CD14-positive monocyte (primary cell): ENCODE measurements at regions not wholly inside any gene's neighbourhood (a gene's known extent, or its start where the extent isn't known, plus 50 kb on each side); places are given as distances from the start of the nearest gene placed in this dataset.

Experiments used
- DNase-seq, 3 donors: peaks; one replicate each; pipeline ENCODE4 v3.0.0-alpha.2; 2011 to 2022
- H2AFZ ChIP-seq: 2 replicates; pipeline ENCODE4 v1.6.0; 2012; ENCODE audit warnings: mild to moderate bottlenecking, low read depth, low read length, inconsistent platforms; ENCODE audit not compliant: insufficient read depth, poor library complexity, severe bottlenecking
- H3K27ac ChIP-seq, 2 donors: 1 replicate in 1 of 2; 2 replicates in 1 of 2; pipeline ENCODE4 v1.5.1; 2012 to 2013; ENCODE audit warnings: low read length in 2 of 2, control low read depth in 1 of 2, inconsistent platforms in 1 of 2, low read depth in 1 of 2, mild to moderate bottlenecking in 1 of 2
- H3K27me3 ChIP-seq, 2 donors: one replicate each; pipeline versions ENCODE4 v1.6.0 to v1.6.1; 2011 to 2013; ENCODE audit warnings: low read length in 2 of 2; ENCODE audit not compliant: control insufficient read depth in 2 of 2, insufficient read depth in 2 of 2
- H3K36me3 ChIP-seq, 2 donors: replicated peaks in 1 of 2; 1 replicate in 1 of 2; 2 replicates in 1 of 2; pipeline versions ENCODE4 v1.5.1 to v1.6.1; 2012 to 2013; ENCODE audit warnings: low read length in 2 of 2, control low read depth in 1 of 2, inconsistent platforms in 1 of 2, mild to moderate bottlenecking in 1 of 2; ENCODE audit not compliant: insufficient read depth in 2 of 2, control insufficient read depth in 1 of 2
- H3K4me1 ChIP-seq, 2 donors: 1 replicate in 1 of 2; 2 replicates in 1 of 2; pipeline versions ENCODE4 v1.5.1 to v1.6.1; 2012 to 2013; ENCODE audit warnings: low read length in 2 of 2, control low read depth in 1 of 2, inconsistent platforms in 1 of 2, mild to moderate bottlenecking in 1 of 2, moderate library complexity in 1 of 2; ENCODE audit not compliant: insufficient read depth in 2 of 2, control insufficient read depth in 1 of 2
- H3K4me2 ChIP-seq: replicated peaks from 2 replicates; pipeline ENCODE3; 2012; ENCODE audit warnings: low read length, moderate library complexity, mild to moderate bottlenecking; ENCODE audit not compliant: poor library complexity, severe bottlenecking; ENCODE audit errors: extremely low read depth
- H3K4me3 ChIP-seq, 3 experiments: fragments of 200-600 bp in 1 of 3; sonication (generic) in 1 of 3; replicated peaks in 1 of 3; 1 replicate in 2 of 3; 2 replicates in 1 of 3; pipeline ENCODE4 v1.5.1; 2011 to 2013; ENCODE audit warnings: low read length in 3 of 3, mild to moderate bottlenecking in 3 of 3, control low read depth in 2 of 3, low read depth in 2 of 3, inconsistent platforms in 1 of 3, moderate library complexity in 1 of 3
- H3K79me2 ChIP-seq: 2 replicates; pipeline ENCODE4 v1.6.0; 2012; ENCODE audit warnings: mild to moderate bottlenecking, control low read depth, inconsistent platforms, low read length, moderate library complexity; ENCODE audit not compliant: insufficient read depth
- H3K9ac ChIP-seq: 2 replicates; pipeline ENCODE4 v1.6.0; 2017; ENCODE audit warnings: low read length, mild to moderate bottlenecking; ENCODE audit not compliant: insufficient read depth, poor library complexity, severe bottlenecking
- H3K9me3 ChIP-seq, 2 donors: replicated peaks in 1 of 2; 1 replicate in 1 of 2; 2 replicates in 1 of 2; pipeline versions ENCODE4 v1.5.1 to v1.6.1; 2012 to 2013; ENCODE audit warnings: low read length in 2 of 2, control low read depth in 1 of 2; ENCODE audit not compliant: control insufficient read depth in 1 of 2, insufficient read depth in 1 of 2
- H4K20me1 ChIP-seq: 2 replicates; pipeline ENCODE4 v1.6.0; 2012; ENCODE audit warnings: mild to moderate bottlenecking, low read length, control low read depth, moderate library complexity; ENCODE audit not compliant: insufficient read depth
- H3K27ac Mint-ChIP-seq, 7 donors: one replicate each; pipeline ENCODE4 v1.8.0; 2020; ENCODE audit warnings: mild to moderate bottlenecking in 7 of 7, mixed read lengths in 7 of 7, moderate library complexity in 6 of 7, inconsistent platforms in 2 of 7
- H3K27me3 Mint-ChIP-seq, 3 donors: one replicate each; pipeline ENCODE4 v1.8.0; 2021 to 2022; ENCODE audit warnings: low read depth in 3 of 3, mild to moderate bottlenecking in 3 of 3, mixed read lengths in 3 of 3, moderate library complexity in 3 of 3, inconsistent platforms in 1 of 3
- H3K36me3 Mint-ChIP-seq, 2 donors: one replicate each; pipeline ENCODE4 v1.8.0; 2020; ENCODE audit warnings: mixed read lengths in 2 of 2, inconsistent platforms in 1 of 2, mild to moderate bottlenecking in 1 of 2
- H3K4me1 Mint-ChIP-seq: one replicate; pipeline ENCODE4 v1.8.0; 2020; ENCODE audit warnings: mild to moderate bottlenecking, mixed read lengths
- H3K4me3 Mint-ChIP-seq, 2 donors: one replicate each; pipeline ENCODE4 v1.8.0; 2020; ENCODE audit warnings: mild to moderate bottlenecking in 2 of 2, mixed read lengths in 2 of 2, moderate library complexity in 1 of 2
- H3K9me3 Mint-ChIP-seq, 7 donors: one replicate each; pipeline ENCODE4 v1.8.0; 2020 to 2022; ENCODE audit warnings: mixed read lengths in 7 of 7, mild to moderate bottlenecking in 6 of 7, moderate library complexity in 6 of 7, inconsistent platforms in 2 of 7
- WGBS: methylation state at CpG from one replicate; pipeline ENCODE4 v1.1.5; 2013; ENCODE audit warnings: missing lambda C conversion rate; ENCODE audit not compliant: insufficient coverage; 5-methylcytosine and 5-hydroxymethylcytosine counted together
- intact Hi-C, 2 donors: fragments of 100-400 bp; cut with micrococcal nuclease; formaldehyde crosslinking; loops; one replicate each; pipeline versions ENCODE4 v1.15.0 to v1.15.1; 2023
- TF ChIP-seq, protein P1 (sequence below): fragments of 200-600 bp; IDR thresholded peaks from one replicate; pipeline ENCODE4 v1.8.0; 2022; ENCODE audit warnings: antibody characterized with exemption, mild to moderate bottlenecking

DNA sequence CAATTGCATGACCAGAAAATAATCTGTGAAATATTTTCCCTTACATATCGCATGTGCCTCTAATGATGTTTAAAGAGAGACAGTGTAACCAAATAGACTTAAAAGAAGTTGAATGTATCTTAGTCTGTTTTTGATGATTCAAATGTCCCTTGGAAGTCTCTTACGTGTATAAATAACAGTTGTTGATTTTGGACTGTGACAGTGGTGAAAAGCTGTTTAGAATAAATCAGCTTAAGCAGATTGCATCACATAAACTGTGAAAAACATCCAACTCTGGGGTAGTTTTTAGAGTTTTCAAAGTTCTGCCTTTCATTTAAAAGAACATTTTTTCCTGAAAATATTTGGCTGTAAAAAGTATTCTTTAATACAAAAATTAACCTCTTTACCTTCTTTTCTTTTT lies 301.1 kb downstream of the PRR16 start:
- no peak overlapping the region for H3K4me2 ChIP-seq
- DNase-seq = no peak
- H3K27me3 ChIP-seq = no peaks in the 10 kb centered on the region
- no peak overlapping the region for H3K27ac ChIP-seq
- H4K20me1 ChIP-seq = no peaks in the 10 kb centered on the region
- Mint-ChIP-seq H3K27ac (no peak overlapping the region), H3K27me3 (no peaks in the 10 kb centered on the region), H3K36me3 (no peaks in the 10 kb centered on the region), H3K4me3 (no peak overlapping the region), H3K9me3 (peaks cover 0 to 5% (median 3%) of the 10 kb centered on the region in 7 donors), H3K4me1 (peaks cover 21% of the 10 kb centered on the region)
- TF ChIP-seq, protein P1, sequence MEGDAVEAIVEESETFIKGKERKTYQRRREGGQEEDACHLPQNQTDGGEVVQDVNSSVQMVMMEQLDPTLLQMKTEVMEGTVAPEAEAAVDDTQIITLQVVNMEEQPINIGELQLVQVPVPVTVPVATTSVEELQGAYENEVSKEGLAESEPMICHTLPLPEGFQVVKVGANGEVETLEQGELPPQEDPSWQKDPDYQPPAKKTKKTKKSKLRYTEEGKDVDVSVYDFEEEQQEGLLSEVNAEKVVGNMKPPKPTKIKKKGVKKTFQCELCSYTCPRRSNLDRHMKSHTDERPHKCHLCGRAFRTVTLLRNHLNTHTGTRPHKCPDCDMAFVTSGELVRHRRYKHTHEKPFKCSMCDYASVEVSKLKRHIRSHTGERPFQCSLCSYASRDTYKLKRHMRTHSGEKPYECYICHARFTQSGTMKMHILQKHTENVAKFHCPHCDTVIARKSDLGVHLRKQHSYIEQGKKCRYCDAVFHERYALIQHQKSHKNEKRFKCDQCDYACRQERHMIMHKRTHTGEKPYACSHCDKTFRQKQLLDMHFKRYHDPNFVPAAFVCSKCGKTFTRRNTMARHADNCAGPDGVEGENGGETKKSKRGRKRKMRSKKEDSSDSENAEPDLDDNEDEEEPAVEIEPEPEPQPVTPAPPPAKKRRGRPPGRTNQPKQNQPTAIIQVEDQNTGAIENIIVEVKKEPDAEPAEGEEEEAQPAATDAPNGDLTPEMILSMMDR = no peak
- H3K9me3 ChIP-seq = no peaks in the 10 kb centered on the region
- no peak overlapping the region for H2AFZ ChIP-seq
- no peaks in the 10 kb centered on the region for H3K36me3 ChIP-seq
- H3K79me2 ChIP-seq = no peaks in the 10 kb centered on the region
- H3K9ac ChIP-seq = no peak overlapping the region
- 80% methylated on average over 1 of the region's 2 CpGs for WGBS
- H3K4me1 ChIP-seq = peaks cover 5 to 11% of the 10 kb centered on the region in 2 donors
- no peak overlapping the region for H3K4me3 ChIP-seq
- intact Hi-C loops = no loop called here

DNA sequence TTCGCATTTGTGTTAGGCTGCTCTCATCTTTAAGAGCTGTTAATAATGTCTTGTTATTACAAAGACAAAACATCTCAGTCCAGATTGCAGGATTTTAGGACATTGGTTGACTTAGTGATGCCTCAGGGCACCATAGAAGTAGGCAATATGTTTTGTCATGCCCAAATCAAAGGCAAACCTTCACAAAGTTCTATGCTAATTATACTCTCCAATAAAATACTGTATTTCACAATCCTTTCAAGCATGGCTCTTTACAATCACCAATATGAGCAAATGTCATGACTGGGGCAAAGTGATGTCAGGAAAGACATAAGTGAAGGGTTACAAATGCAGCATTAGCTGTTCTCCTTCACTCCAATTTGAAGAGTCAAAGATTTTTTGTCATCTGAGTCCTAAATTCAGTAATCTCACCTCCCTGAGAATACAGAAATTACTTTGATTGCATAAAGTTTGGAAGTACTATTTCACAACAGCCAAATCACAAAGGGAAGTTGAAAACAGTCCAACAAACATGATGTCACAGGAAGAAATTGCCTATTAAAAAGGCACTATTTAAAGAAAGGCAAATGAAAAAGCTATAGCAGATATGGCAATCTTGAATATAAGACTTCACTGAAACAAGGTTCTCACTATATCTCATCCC lies 303.2 kb downstream of the PRR16 start:
- no CpG with 5 or more reads among the region's 1 CpG for WGBS
- Mint-ChIP-seq H3K4me3 (no peak overlapping the region), H3K4me1 (peaks cover 21% of the 10 kb centered on the region), H3K27ac (peak overlapping the region in 2 of 7 donors; percentile 46), H3K9me3 (peaks cover 0 to 5% (median 3%) of the 10 kb centered on the region in 7 donors), H3K36me3 (no peaks in the 10 kb centered on the region), H3K27me3 (no peaks in the 10 kb centered on the region)
- DNase-seq = peak in 2 of 3 donors; percentile 9 to 45
- intact Hi-C loops = no loop called here
- no peaks in the 10 kb centered on the region for H3K79me2 ChIP-seq
- peaks cover 5 to 11% of the 10 kb centered on the region in 2 donors for H3K4me1 ChIP-seq
- H3K9me3 ChIP-seq = no peaks in the 10 kb centered on the region
- H3K27me3 ChIP-seq = no peaks in the 10 kb centered on the region
- no peak overlapping the region for H2AFZ ChIP-seq
- no peak overlapping the region for H3K4me2 ChIP-seq
- no peak overlapping the region for H3K4me3 ChIP-seq
- no peak overlapping the region for H3K9ac ChIP-seq
- no peaks in the 10 kb centered on the region for H3K36me3 ChIP-seq
- no peaks in the 10 kb centered on the region for H4K20me1 ChIP-seq
- no peak overlapping the region for H3K27ac ChIP-seq
- TF ChIP-seq, protein P1 = no peak
